Kidney (tissue), 13 donors: ENCODE measurements at regions not wholly inside any gene's neighbourhood (a gene's known extent, or its start where the extent isn't known, plus 50 kb on each side); places are given as distances from the start of the nearest gene placed in this dataset.

ENCODE experiments used
- DNase-seq, 5 donors: peaks; one replicate each; pipeline ENCODE4 v3.0.0-alpha.2; 2013 to 2020
- FAIRE-seq: peaks from 2 replicates; lab custom pipeline; 2012; peaks lifted over from hg19 to GRCh38; lab: Jason Lieb, UNC
- H3K27ac ChIP-seq, 2 donors: one replicate each; pipeline ENCODE4 v1.7.0; 2013; ENCODE audit warnings: low read depth in 2 of 2, low read length in 2 of 2, inconsistent platforms in 1 of 2
- H3K27me3 ChIP-seq: one replicate; pipeline ENCODE4 v1.7.1; 2013; ENCODE audit warnings: low read length, inconsistent platforms; ENCODE audit not compliant: control insufficient read depth, insufficient read depth
- H3K36me3 ChIP-seq, 3 donors: one replicate each; pipeline versions ENCODE4 v1.7.0 to v1.7.1; 2013; ENCODE audit warnings: low read length in 3 of 3, control low read depth in 1 of 3, inconsistent platforms in 1 of 3; ENCODE audit not compliant: insufficient read depth in 3 of 3, control insufficient read depth in 2 of 3
- H3K4me1 ChIP-seq, 3 donors: one replicate each; pipeline versions ENCODE4 v1.7.0 to v1.7.1; 2013; ENCODE audit warnings: low read length in 3 of 3, inconsistent platforms in 1 of 3, low read depth in 1 of 3; ENCODE audit not compliant: control insufficient read depth in 2 of 3, insufficient read depth in 2 of 3
- H3K4me3 ChIP-seq, 3 donors: one replicate each; pipeline versions ENCODE4 v1.7.0 to v1.8.1; 2013; ENCODE audit warnings: low read length in 3 of 3, control low read depth in 1 of 3, inconsistent platforms in 1 of 3
- H3K9ac ChIP-seq, 3 donors: one replicate each; pipeline versions ENCODE4 v1.7.0 to v1.7.1; 2013; ENCODE audit warnings: low read length in 3 of 3, control low read depth in 1 of 3, inconsistent platforms in 1 of 3
- H3K9me3 ChIP-seq, 3 donors: one replicate each; pipeline versions ENCODE4 v1.7.0 to v1.7.1; 2013; ENCODE audit warnings: low read length in 3 of 3, control low read depth in 1 of 3, inconsistent platforms in 1 of 3; ENCODE audit not compliant: control insufficient read depth in 2 of 3, insufficient read depth in 1 of 3
- intact Hi-C: fragments of 100-400 bp; cut with DNase I; formaldehyde crosslinking; loops from one replicate; pipeline ENCODE4 v1.11.1; 2022
- TF ChIP-seq, protein P1 (sequence below): IDR thresholded peaks from 3 replicates; pipeline ENCODE4 v1.5.1; 2012; ENCODE audit warnings: mild to moderate bottlenecking, moderate library complexity, borderline replicate concordance; ENCODE audit not compliant: insufficient read depth; ENCODE audit errors: extremely low read depth
- donor health status: control.
- donor health status: control.
- donor health status: control.
- donor health status: control.
- donor health status: control.
- donor health status: DM: yes; HTN: yes; CAD: no.
- donor health status: Normal renal cell carcinoma (clear cell type).

DNA sequence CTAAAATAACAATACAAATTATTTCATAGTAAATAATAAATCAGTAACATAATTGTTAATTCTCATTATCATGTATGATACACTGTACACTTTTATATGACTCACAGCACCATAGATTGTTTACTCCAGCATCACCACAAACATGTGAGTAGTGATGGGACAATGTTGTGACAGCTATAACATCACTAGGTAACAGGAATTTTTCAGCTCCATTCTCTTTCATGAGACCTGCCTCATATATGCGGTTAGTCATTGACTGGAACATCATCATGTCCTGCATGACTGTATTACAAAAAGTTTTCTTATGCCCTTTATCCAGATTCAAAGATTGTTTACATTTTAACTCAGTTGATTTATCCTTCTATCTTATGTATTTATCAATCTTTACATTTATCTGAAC is 1530.0 kb downstream of the PCDH18 start:
- Histone ChIP-seq H3K36me3 (no peaks in the 10 kb centered on the region), H3K4me1 (no peaks in the 10 kb centered on the region), H3K27me3 (no peaks in the 10 kb centered on the region), H3K9me3 (no peaks in the 10 kb centered on the region), H3K4me3 (no peak overlapping the region), H3K27ac (no peak overlapping the region), H3K9ac (no peak overlapping the region)
- FAIRE-seq (no peak), DNase-seq (no peak)
- TF ChIP-seq, protein P1, sequence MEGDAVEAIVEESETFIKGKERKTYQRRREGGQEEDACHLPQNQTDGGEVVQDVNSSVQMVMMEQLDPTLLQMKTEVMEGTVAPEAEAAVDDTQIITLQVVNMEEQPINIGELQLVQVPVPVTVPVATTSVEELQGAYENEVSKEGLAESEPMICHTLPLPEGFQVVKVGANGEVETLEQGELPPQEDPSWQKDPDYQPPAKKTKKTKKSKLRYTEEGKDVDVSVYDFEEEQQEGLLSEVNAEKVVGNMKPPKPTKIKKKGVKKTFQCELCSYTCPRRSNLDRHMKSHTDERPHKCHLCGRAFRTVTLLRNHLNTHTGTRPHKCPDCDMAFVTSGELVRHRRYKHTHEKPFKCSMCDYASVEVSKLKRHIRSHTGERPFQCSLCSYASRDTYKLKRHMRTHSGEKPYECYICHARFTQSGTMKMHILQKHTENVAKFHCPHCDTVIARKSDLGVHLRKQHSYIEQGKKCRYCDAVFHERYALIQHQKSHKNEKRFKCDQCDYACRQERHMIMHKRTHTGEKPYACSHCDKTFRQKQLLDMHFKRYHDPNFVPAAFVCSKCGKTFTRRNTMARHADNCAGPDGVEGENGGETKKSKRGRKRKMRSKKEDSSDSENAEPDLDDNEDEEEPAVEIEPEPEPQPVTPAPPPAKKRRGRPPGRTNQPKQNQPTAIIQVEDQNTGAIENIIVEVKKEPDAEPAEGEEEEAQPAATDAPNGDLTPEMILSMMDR: no peak
- intact Hi-C loops: no loop called here

DNA sequence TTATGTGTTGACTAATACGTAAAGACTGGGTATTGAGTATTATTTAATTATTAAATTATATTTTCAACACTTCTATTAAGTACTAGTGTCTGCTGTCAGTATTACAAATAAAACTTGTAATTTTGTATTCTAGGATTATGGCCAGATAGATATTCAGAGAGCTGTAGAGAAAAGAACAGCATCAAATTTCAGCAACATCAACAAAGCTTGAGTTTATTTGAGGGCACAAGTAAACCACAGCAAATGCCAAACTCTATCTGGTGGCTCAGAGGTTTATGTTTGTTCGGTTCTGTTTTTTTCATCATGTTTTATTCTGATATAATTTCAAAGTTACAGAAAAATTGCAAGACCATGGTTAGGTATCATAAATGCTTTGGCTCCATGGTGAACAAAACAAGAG is 1530.5 kb downstream of the PCDH18 start:
- Histone ChIP-seq H3K36me3 (no peaks in the 10 kb centered on the region), H3K4me1 (no peaks in the 10 kb centered on the region), H3K9me3 (no peaks in the 10 kb centered on the region), H3K27me3 (no peaks in the 10 kb centered on the region), H3K27ac (no peak overlapping the region), H3K9ac (no peak overlapping the region), H3K4me3 (no peak overlapping the region)
- FAIRE-seq: no peak
- DNase-seq: no peak
- intact Hi-C loops: no loop called here
- TF ChIP-seq, protein P1: no peak

DNA sequence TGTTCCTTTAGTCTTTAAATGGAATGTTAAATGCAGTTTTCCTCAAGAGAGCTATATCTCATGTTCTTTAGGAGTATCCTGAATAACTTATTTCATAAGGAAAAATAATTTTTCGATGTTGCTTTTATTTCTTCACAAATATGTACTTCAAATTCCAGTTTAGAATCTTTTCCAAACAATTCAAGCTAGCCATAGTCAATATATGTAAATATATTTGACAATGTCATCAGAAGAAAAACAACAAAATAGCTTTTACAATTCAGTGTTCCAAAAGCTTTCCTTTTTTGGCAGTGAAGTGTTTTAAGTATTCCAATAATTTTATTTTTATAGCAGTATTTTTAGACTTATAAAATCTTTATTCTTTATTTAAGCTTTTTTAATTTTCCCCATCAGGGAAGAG is 1532.0 kb downstream of the PCDH18 start:
- no peaks in the 10 kb centered on the region for H3K9me3 ChIP-seq
- TF ChIP-seq, protein P1: no peak
- intact Hi-C loops: no loop called here
- H3K27ac ChIP-seq: no peak overlapping the region
- H3K4me3 ChIP-seq: no peak overlapping the region
- FAIRE-seq (no peak), DNase-seq (no peak)
- H3K4me1 ChIP-seq: no peaks in the 10 kb centered on the region
- no peaks in the 10 kb centered on the region for H3K36me3 ChIP-seq
- H3K9ac ChIP-seq: no peak overlapping the region
- no peaks in the 10 kb centered on the region for H3K27me3 ChIP-seq

DNA sequence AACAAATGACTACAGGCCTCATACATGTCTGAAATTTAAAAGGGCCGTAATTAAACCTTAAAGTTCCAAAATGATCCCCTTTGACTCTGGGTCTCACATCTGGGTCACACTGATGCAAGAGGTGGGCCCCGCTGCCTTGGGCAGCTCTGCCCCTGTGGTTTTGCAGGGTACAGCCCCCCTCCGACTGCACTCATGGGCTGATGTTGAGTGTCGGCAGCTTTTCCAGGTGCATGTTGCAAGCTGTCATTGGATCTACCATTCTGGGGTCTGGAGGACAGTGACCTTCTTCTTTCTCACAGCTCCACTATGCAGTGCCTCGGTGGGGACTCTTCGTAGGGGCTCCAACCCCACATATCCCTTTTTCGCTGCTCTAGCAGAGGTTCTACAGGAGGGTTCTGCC is 1537.9 kb downstream of the PCDH18 start:
- Histone ChIP-seq H3K4me1 (no peaks in the 10 kb centered on the region), H3K36me3 (no peaks in the 10 kb centered on the region), H3K9ac (no peak overlapping the region), H3K27ac (no peak overlapping the region), H3K27me3 (no peaks in the 10 kb centered on the region), H3K4me3 (no peak overlapping the region), H3K9me3 (no peaks in the 10 kb centered on the region)
- DNase-seq: no peak
- no peak for FAIRE-seq
- TF ChIP-seq, protein P1: no peak
- intact Hi-C loops: no loop called here
